Iris pigment epithelial cell (primary cell): ENCODE measurements at regions not wholly inside any gene's neighbourhood (a gene's known extent, or its start where the extent isn't known, plus 50 kb on each side); places are given as distances from the start of the nearest gene placed in this dataset.
A peak's percentile ranks its signal among the peaks of the same experiment; 100 is the strongest.
"Not testable (repeated sequence)": the region's sequence is repeated elsewhere in the genome, so short reads cannot be mapped to it uniquely, and the experiment has no call there.

Experiments
- DNase-seq: peaks from one replicate; pipeline ENCODE4 v3.0.0-alpha.2; 2011; ENCODE audit warnings: low read depth

DNA sequence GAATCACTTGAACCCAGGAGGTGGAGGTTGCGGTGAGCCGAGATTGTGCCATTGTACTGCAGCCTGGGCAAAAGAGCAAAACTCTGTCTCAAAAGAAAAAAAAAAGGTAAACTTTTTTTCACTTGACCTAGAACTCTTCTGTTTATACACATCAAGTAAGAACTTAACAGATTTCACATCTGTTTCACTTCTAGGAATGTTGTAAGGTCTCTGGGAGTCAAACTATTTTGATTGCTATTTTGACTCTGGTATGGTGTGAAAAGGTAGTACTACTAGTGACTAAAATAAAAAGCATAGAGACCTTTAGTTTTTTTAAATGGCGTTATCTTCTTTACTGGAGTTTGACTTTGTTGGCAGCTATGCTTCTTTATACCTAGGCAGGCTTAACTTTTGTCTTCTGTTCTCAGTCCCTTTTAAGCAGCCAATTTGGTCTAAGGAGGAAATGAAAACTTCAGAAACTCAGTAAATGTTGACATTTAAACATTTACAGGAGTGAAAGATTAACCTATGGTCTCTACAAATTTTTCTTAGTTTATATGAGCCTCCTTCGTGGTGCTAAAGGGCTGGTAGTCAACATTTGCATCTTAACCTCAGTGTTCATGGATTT lies 84.7 kb downstream of the METTL2B start:
- peak; percentile 9 for DNase-seq

GRCh38 chr7:128562795-128563194 lies 86.2 kb downstream of the METTL2B start:
- not testable (repeated sequence) for DNase-seq

DNA sequence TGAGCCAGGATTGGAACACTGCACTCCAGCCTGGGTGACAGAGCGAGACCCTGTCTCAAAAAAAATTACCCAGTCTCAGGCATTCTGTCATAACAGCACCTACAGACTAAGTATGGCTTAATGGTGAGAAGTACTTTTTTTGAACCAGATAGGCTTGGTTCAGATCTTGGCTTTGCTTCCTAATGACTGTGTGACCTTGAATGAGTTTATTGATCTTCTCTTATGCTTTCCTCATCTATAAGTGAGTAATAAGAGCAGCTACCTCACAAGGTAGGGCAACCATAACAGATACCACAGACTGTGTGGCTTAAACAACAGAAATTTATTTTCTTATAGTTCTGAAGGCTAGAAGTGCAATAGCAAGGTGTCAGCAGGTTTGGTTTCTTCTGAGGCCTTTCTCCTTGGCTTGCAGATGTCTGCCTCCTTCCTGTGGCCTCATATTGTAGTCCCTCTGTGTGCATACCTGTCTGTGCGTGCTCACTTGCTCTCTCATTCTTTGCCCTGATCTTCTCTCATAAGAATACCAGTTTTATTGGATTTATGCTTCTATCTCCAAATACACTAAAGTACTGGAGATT lies 87.7 kb downstream of the METTL2B start:
- DNase-seq, result not testable (repeated sequence)

DNA sequence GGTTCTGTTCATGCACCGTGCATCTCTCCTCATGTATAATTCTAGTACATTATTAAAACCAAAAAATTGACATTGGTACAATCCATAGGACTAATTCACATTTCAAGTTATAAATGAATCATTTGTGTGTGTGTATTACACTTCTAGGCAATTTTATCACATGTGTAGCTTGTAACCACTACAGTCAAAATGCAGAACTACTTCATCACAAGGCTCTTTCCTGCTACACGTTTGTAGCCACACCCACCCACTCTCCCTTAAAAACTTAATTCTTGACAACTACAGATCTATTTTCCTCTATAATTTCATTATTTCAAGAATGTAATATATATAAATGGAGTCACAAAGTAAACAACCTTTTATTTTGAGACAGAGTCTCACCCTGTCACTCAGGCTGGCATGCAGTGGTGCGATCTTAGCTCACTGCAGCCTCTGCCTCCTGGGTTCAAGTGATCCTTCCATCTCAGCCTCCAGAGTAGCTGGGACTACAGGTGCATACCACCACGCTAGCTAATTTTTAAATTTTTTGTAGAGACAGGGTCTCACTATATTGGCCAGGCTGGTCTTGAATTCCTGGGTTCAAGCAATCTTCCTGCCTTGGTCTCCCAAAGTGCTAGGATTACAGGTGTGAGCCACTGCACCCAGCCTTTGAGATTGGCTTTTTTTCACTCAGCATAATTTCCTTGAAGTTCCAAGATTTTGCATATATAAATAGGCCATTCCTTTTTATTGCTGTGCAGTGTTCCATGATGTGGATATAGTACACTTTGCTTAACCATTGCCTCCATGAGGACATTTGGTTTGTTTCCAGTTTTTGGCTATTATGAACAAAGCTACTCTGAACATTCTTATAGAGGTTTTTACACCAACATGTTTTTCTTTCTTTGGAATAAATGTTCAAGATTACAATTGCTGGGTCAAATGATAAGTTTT lies 88.7 kb downstream of the METTL2B start:
- DNase-seq, result not testable (repeated sequence)

DNA sequence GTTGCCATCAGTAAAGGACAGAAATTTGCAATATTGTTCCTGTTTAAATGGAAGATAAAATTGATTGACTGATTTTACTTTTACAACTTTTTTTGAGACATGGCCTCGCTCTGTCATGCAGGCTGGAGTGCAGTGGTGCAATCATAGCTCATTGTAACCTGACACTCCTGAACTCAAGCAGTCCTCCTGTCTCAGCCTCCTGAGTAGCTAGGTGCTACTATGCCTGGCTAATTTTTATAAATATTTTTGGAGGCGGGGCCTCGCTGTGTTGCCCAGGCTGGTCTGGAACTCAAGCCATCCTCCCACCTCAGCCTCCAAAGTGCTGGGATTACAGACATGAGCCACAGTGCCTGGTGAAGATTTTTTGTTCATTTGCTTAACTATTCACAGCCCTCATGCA lies 96.8 kb upstream of the GARIN1A start:
- not testable (repeated sequence) for DNase-seq

DNA sequence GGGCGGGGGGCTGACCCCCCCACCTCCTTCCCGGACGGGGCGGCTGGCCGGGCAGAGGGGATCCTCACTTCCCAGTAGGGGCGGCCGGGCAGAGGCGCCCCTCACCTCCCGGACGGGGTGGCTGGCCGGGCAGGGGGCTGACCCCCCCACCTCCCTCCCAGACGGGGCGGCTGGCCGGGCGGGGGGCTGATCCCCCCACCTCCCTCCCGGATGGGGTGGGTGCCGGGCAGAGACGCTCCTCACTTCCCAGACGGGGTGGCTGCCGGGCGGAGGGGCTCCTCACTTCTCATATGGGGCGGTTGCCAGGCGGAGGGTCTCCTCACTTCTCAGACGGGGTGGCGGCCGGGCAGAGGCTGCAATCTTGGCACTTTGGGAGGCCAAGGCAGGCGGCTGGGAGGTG lies 95.1 kb upstream of the GARIN1A start:
- not testable (repeated sequence) for DNase-seq

DNA sequence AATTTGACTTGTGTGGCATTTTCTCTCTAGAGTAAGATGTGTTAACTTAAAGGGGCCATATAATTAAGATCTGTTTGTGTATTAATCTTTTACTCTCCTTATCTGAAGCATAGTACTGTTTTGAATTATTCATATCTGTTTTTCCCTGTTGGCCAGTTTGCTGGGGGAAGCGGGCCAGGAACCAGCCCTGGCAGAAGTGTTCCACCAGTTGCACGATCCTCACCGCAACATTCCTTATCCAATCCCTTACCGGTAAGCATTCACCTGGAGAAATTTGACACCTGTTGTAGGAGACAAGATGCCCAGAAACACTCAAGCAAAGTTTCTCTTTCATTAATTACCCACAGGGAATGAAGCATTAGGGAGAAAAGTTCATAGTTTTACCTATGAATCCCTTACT lies 92.2 kb upstream of the GARIN1A start:
- not testable (repeated sequence) for DNase-seq

GRCh38 chr7:128581100-128581499 lies 91.0 kb upstream of the GARIN1A start:
- DNase-seq, result peak; percentile 81

- DNase-seq, result not testable (repeated sequence)
Observed at GRCh38 chr7:128581825-128582561, 90.1 kb upstream of the GARIN1A start.

DNA sequence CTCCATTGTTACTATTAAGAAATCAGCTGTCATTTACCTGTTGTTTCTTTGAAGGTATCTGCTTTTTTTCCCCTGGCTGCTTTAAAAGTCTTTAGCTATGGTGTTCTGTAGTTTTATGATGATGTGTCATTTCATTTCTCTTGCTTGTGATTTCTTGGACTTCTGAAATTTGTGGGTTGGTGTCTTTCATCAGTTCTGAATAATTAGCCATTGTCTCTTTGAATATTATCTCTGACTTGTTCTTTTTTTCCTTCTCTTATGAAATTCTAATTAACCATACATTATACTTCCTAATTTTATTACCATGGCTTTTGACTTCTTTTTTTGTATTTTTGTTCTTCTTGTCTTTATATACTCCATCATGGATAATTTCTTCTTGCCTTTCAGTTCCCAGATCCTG lies 85.4 kb upstream of the GARIN1A start:
- DNase-seq, result not testable (repeated sequence)

GRCh38 chr7:128591705-128592104 lies 80.4 kb upstream of the GARIN1A start:
- DNase-seq, result no peak

DNA sequence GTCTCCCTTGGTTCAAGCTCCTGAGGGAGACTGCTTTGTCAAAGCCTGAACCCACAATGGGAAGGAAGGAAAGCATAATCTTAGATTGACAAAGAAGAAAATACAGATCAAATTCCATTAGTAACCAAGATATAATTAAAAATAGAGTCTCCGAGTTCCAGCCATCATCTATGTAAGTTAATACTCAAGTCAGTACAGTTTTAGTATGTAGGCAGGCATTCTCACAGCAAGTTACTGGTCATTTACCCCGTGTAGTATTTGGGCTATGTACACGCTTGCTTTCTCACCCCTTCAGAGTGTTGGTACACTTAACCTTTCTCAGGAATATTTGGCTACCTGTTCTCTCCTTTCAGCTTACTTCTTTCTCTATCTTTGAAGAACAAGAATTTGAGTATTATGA lies 79.9 kb upstream of the GARIN1A start:
- DNase-seq, result not testable (repeated sequence)

DNA sequence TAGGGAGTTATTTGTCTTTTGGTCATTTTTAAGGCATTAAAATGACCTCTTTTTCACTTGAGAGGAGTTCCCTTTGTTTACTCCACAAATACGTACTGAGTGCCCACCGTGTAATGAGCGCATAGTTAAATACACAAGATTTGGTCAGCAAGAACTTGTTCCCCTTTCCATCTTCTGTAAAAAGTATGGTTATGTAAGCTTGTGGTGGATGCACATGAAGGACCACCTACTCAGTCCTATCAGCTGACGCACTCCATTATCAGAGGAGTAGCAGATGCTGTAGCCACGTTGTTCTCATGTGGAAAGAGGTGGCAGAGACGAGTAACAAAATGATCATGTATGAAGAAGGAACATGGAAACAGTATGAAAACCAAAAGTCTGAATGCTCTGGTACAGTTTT lies 78.0 kb upstream of the GARIN1A start:
- DNase-seq, result not testable (repeated sequence)

- DNase-seq, result not testable (repeated sequence)
Observed at GRCh38 chr7:128596336-128597128, 75.6 kb upstream of the GARIN1A start.

- not testable (repeated sequence) for DNase-seq
Observed at GRCh38 chr7:128598946-128599345, 73.1 kb upstream of the GARIN1A start.

DNA sequence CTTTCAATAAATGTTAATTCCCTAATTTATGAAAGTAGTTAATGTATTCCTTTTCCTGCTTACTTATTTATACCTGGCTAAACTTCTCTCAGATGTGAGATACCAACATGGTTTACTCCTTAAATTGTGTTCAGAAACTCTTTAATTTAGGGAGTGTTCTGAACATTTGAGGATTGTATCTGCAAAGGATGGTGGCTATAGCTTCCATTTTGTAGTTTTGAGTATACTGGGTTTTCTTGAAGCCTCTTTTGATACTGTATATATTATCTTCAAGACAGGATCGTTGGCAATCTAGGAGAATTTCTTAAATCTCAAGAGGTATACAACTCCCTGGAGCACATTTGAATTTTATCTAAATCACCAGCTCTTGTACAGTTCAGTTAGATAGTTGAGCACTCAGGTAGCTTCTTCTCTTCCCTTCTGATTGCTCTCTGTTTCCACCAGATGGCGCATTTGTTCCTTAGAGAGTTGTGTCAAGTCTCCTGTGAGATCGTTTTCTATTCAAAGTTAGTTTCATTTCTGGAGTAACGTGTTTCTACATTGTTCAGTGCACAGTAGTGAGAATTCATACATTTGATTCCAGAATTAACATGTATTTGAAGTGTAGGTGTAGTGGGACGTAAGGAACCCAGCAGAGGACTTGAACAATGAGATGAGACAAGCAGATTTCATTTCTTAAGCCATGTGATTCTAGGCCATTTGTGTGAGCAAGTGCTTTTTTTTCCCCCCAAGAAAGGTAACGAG lies 63.2 kb upstream of the GARIN1A start:
- peak; percentile 36 for DNase-seq

DNA sequence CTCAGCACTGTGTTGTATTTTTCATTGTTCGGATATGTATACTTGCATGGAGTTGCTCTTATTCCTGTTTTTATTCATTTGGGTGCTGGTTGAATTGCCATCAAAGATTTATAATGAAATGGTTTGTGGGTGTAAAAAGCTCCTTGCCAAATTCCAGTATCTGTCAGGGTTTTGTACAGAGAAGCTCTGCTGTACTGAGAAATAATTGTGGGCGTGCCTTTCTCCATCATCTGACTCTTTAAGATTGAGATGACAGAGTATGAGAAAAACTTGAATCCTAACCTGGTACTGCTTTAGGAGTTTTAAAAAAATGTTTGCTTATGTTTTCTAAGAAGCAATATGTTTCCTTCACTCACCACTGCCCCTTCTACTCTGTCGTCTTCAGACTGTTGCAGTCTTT lies 58.7 kb upstream of the GARIN1A start:
- DNase-seq, result not testable (repeated sequence)

DNA sequence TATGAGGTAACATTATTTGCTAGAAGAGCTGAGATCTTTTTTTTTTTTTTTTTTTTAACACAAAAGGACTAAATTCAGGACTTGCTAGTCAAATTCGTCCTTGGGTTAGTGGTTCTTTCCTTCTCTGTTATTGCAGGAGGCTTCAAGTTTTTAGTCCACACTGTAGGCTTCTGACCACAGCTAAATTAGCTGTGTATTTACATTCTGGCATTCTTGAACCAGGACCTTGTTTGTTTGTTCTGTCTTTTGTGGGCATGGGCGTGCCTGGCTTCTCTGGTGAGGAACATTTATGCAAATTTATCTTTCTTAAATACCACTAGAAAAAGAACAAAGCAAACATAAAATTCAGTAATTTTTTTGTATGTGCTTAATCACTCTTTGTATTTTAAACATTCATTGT lies 57.3 kb upstream of the GARIN1A start:
- not testable (repeated sequence) for DNase-seq

- not testable (repeated sequence) for DNase-seq
Observed at GRCh38 chr7:128616799-128617198, 55.3 kb upstream of the GARIN1A start.
